SH-SY5Y (cell line): ENCODE measurements at regions not wholly inside any gene's neighbourhood (a gene's known extent, or its start where the extent isn't known, plus 50 kb on each side); places are given as distances from the start of the nearest gene placed in this dataset.

ENCODE experiments used
- GATA2 ChIP-seq: IDR thresholded peaks from 2 replicates; pipeline ENCODE4 v1.6.1; 2011; ENCODE audit warnings: mild to moderate bottlenecking, low read depth, low read length
- GATA3 ChIP-seq: IDR thresholded peaks from 2 replicates; pipeline ENCODE4 v1.6.1; 2011; ENCODE audit warnings: low read depth, mild to moderate bottlenecking, low read length, moderate library complexity

DNA sequence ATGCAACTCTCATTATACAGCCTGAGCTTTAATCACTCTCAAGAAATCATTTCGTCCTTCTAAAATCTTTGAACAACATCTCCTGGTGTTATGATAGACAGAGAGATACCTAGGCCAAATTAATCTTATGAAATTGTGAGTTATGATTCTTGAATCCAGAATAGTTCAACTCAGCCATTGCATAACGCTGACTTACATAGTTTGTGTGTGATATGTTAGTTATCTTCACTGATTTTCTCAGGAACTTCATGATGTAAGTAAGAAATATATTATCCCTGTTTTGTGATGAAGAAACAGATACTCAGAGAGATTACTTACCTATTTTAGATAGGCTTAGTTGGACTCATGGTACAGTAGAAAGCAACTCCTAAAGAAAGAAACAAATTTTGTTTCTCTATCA lies 684.4 kb downstream of the ZEB2 start:
- TF ChIP-seq GATA3 (no peak), GATA2 (no peak)

- TF ChIP-seq GATA3 (no peak), GATA2 (no peak)
Observed at GRCh38 chr2:143833015-143833660, 686.8 kb downstream of the ZEB2 start.

DNA sequence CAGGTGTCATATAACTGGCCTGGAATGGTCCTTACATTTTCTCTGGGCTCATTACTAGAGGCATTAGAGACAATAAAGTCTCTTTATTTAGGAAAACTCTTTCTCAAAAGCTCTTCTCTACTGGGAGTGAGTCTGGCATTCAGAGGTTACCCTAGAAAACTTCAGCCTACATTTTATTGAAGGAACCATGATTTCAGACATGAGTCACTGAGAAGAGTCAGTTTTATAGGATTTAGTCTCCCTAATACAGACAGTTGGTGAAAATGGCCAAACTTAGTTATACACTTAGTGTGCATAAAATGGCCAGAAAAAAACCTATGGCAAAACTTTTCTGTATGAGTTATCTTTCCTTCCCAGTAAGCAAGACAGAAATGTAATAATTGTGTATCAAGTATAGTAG lies 689.4 kb downstream of the ZEB2 start:
- TF ChIP-seq GATA3 (no peak), GATA2 (no peak)

DNA sequence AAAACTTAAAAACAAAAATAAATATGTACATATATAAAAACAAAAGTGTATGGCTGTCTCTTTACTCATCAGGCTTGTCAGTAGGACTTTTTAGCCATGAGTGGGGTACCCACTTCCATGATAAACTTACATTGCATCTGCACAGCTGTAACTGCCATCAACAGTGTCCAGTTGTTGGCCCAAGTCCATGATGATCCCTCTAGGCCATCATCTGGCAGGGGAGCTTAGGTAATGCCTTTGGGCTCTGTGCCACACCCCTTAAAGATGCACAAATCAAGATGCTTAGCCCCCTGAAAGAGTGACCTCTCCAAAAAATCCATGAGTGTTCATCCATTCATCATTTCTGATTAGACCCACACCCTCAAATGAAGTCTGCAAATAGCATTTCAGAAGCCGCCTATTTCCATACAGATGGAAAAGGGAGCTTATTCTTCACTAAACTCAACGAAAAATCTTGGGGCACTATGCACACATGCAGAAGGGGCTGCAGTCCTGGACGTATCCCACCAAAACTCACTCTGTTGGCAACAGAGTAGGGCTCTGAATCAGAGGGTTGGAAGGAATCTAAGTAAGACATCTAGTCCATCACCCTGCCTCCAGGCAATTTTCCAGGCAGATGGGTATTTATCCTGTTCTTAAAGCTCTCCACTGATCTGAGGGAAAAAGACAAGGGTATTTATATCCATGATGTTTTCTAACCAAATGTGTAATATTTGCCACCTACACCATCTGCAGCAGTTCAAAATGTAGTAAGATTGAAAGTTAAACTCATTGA lies 691.0 kb downstream of the ZEB2 start:
- TF ChIP-seq GATA2 (no peak), GATA3 (no peak)

DNA sequence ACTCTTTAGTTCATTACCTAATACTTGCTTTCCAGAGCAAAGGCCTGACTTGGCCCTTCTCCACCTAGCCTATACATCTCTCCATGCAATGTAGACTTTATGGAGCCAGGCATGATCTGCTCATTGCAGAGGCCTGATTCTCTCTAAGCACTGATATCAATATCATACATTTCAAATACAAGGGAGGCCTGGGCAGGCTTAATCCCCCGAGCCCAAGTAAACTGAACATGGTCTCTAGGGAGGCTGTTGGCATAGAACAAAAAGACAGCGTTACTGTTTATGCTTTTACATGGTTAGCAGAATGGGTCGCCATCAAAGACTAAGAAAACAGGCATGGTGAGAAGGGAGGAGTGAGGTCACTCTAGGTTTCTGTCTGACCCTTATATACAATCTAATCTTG lies 695.1 kb downstream of the ZEB2 start:
- TF ChIP-seq GATA2 (no peak), GATA3 (no peak)

DNA sequence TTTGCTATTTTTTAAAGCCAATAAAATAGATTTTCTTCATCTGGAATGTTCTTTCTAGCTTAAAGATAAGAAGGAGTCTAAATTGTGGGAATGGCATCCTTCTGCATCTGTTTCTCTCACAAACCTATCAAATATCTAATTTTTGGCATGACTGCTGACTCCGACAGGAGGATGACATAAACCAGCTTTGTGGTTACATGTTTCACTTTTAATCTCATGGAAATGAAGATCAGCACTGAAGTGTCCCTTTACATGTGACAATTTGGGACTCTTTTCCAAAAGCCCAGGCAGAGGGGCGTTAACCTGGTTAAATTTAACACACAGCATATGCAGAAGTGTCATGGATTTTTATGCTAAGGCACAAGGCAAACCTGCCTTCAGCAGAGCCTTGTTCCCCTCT lies 694.7 kb downstream of the ARHGAP15 start:
- TF ChIP-seq GATA3 (no peak), GATA2 (no peak)

- TF ChIP-seq GATA2 (no peak), GATA3 (no peak)
Observed at GRCh38 chr2:143823296-143823695, 694.1 kb downstream of the ARHGAP15 start.

- TF ChIP-seq GATA3 = no peak
- TF ChIP-seq GATA2 = no peak
Observed at GRCh38 chr2:143822736-143823135, 693.5 kb downstream of the ARHGAP15 start.

- no peak for TF ChIP-seq GATA3
- no peak for TF ChIP-seq GATA2
Observed at GRCh38 chr2:143819764-143820163, 690.5 kb downstream of the ARHGAP15 start.

- no peak for TF ChIP-seq GATA2
- no peak for TF ChIP-seq GATA3
Observed at GRCh38 chr2:143819190-143819735, 690.0 kb downstream of the ARHGAP15 start.
